Fibroblast of lung (primary cell): ENCODE measurements at regions not wholly inside any gene's neighbourhood (a gene's known extent, or its start where the extent isn't known, plus 50 kb on each side); places are given as distances from the start of the nearest gene placed in this dataset.

ENCODE experiments used
- EZH2 ChIP-seq: IDR thresholded peaks from 2 replicates; pipeline ENCODE4 v1.5.1; 2012; ENCODE audit warnings: low read length, control low read depth, mild to moderate bottlenecking; ENCODE audit errors: missing control alignments
- TF ChIP-seq, protein P1 (sequence below), 2 donors: IDR thresholded peaks in 1 of 2; conservative IDR thresholded peaks in 1 of 2; 1 replicate in 1 of 2; 2 replicates in 1 of 2; pipeline ENCODE4 v1.5.1; 2011 to 2012; ENCODE audit warnings: low read length in 2 of 2, control low read depth in 1 of 2, inconsistent platforms in 1 of 2, low read depth in 1 of 2, mild to moderate bottlenecking in 1 of 2

- TF ChIP-seq, protein P1, sequence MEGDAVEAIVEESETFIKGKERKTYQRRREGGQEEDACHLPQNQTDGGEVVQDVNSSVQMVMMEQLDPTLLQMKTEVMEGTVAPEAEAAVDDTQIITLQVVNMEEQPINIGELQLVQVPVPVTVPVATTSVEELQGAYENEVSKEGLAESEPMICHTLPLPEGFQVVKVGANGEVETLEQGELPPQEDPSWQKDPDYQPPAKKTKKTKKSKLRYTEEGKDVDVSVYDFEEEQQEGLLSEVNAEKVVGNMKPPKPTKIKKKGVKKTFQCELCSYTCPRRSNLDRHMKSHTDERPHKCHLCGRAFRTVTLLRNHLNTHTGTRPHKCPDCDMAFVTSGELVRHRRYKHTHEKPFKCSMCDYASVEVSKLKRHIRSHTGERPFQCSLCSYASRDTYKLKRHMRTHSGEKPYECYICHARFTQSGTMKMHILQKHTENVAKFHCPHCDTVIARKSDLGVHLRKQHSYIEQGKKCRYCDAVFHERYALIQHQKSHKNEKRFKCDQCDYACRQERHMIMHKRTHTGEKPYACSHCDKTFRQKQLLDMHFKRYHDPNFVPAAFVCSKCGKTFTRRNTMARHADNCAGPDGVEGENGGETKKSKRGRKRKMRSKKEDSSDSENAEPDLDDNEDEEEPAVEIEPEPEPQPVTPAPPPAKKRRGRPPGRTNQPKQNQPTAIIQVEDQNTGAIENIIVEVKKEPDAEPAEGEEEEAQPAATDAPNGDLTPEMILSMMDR (conservative IDR thresholded peaks at IDR 0.05 in 1 of 2, IDR thresholded peaks at IDR 0.05 in 1 of 2; ENCODE audit: low read depth in 1 of 2, low read length in 2 of 2): no peak
- no peak for TF ChIP-seq EZH2
Observed at GRCh38 chr5:79901631-79902030, 89.4 kb downstream of the MTX3 start.
